HG02884 (cell line): ENCODE measurements at regions not wholly inside any gene's neighbourhood (a gene's known extent, or its start where the extent isn't known, plus 50 kb on each side); places are given as distances from the start of the nearest gene placed in this dataset.

Source experiments
- ATAC-seq: cut with Tn5 transposase; IDR thresholded peaks from one replicate; pipeline ENCODE4 v1.9.1; 2021; ENCODE audit warnings: mild to moderate bottlenecking, moderate library complexity; ENCODE audit not compliant: unreplicated experiment

- ATAC-seq = no peak
Measured at GRCh38 chr20:40547483-40548091, 141.4 kb downstream of the MAFB start.

GRCh38 chr20:40545478-40545877 is 143.6 kb downstream of the MAFB start:
- ATAC-seq = no peak

- no peak for ATAC-seq
Measured at GRCh38 chr20:40542065-40542464, 147.0 kb downstream of the MAFB start.

- ATAC-seq = no peak
Measured at GRCh38 chr20:40540166-40540565, 148.9 kb downstream of the MAFB start.

GRCh38 chr20:40538131-40538530 is 150.9 kb downstream of the MAFB start:
- ATAC-seq = no peak

GRCh38 chr20:40536808-40537207 is 152.2 kb downstream of the MAFB start:
- no peak for ATAC-seq

GRCh38 chr20:40535816-40536215 is 153.2 kb downstream of the MAFB start:
- no peak for ATAC-seq

- ATAC-seq = no peak
Measured at GRCh38 chr20:40532103-40532502, 156.9 kb downstream of the MAFB start.

GRCh38 chr20:40525351-40525750 is 163.7 kb downstream of the MAFB start:
- ATAC-seq = no peak

GRCh38 chr20:40524071-40524470 is 165.0 kb downstream of the MAFB start:
- ATAC-seq = no peak

- no peak for ATAC-seq
Measured at GRCh38 chr20:40522405-40522804, 166.6 kb downstream of the MAFB start.

GRCh38 chr20:40521962-40522361 is 167.1 kb downstream of the MAFB start:
- no peak for ATAC-seq

- ATAC-seq = no peak
Measured at GRCh38 chr20:40519918-40520317, 169.1 kb downstream of the MAFB start.

GRCh38 chr20:40512994-40513393 is 176.0 kb downstream of the MAFB start:
- no peak for ATAC-seq

GRCh38 chr20:40512591-40512990 is 176.4 kb downstream of the MAFB start:
- no peak for ATAC-seq

- no peak for ATAC-seq
Measured at GRCh38 chr20:40511478-40511877, 177.6 kb downstream of the MAFB start.

- no peak for ATAC-seq
Measured at GRCh38 chr20:40510622-40511021, 178.4 kb downstream of the MAFB start.

- no peak for ATAC-seq
Measured at GRCh38 chr20:40508821-40509220, 180.2 kb downstream of the MAFB start.

GRCh38 chr20:40506537-40506939 is 182.5 kb downstream of the MAFB start:
- no peak for ATAC-seq

- no peak for ATAC-seq
Measured at GRCh38 chr20:40503119-40503518, 185.9 kb downstream of the MAFB start.

- ATAC-seq = no peak
Measured at GRCh38 chr20:40502576-40502975, 186.5 kb downstream of the MAFB start.

- ATAC-seq = no peak
Measured at GRCh38 chr20:40499391-40499790, 189.6 kb downstream of the MAFB start.

- no peak for ATAC-seq
Measured at GRCh38 chr20:40497899-40498691, 190.9 kb downstream of the MAFB start.
